Mesendoderm (in vitro differentiated cells): ENCODE measurements at regions not wholly inside any gene's neighbourhood (a gene's known extent, or its start where the extent isn't known, plus 50 kb on each side); places are given as distances from the start of the nearest gene placed in this dataset.

Experiments
- DNase-seq: peaks from one replicate; pipeline ENCODE4 v3.0.0; 2013
- H2AK5ac ChIP-seq: 2 replicates; pipeline ENCODE4 v1.6.1; 2013; ENCODE audit warnings: low read length, inconsistent platforms
- H2BK120ac ChIP-seq: 2 replicates; pipeline ENCODE4 v1.6.1; 2013; ENCODE audit warnings: low read depth, mild to moderate bottlenecking, low read length, moderate library complexity, mixed read lengths
- H2BK15ac ChIP-seq: replicated peaks from 2 replicates; pipeline ENCODE4 v1.6.1; 2013; ENCODE audit warnings: low read depth, mild to moderate bottlenecking, moderate library complexity
- H2BK5ac ChIP-seq: 2 replicates; pipeline ENCODE4 v1.6.1; 2013; ENCODE audit warnings: low read length, inconsistent platforms
- H3K18ac ChIP-seq: 2 replicates; pipeline ENCODE4 v1.6.1; 2013; ENCODE audit warnings: mild to moderate bottlenecking, low read length, mixed read lengths
- H3K23ac ChIP-seq: one replicate; pipeline ENCODE4 v1.6.1; 2013; ENCODE audit warnings: low read length
- H3K27ac ChIP-seq: 2 replicates; pipeline ENCODE4 v1.5.1; 2013; ENCODE audit warnings: low read depth, mild to moderate bottlenecking, inconsistent platforms, low read length, moderate library complexity
- H3K27me3 ChIP-seq: 2 replicates; pipeline ENCODE4 v1.6.1; 2013; ENCODE audit warnings: low read length, control low read depth, mild to moderate bottlenecking, inconsistent platforms; ENCODE audit not compliant: insufficient read depth, poor library complexity
- H3K36me3 ChIP-seq: 2 replicates; pipeline ENCODE4 v1.6.1; 2013; ENCODE audit warnings: low read length, inconsistent platforms; ENCODE audit not compliant: control insufficient read depth, insufficient read depth
- H3K4ac ChIP-seq: one replicate; pipeline ENCODE4 v1.6.1; 2013; ENCODE audit warnings: low read depth, mild to moderate bottlenecking, low read length, moderate library complexity
- H3K4me1 ChIP-seq: 2 replicates; pipeline ENCODE4 v1.6.1; 2013; ENCODE audit warnings: low read depth, low read length, inconsistent platforms; ENCODE audit not compliant: control insufficient read depth
- H3K4me2 ChIP-seq: 2 replicates; pipeline ENCODE4 v1.6.1; 2013; ENCODE audit warnings: low read length
- H3K4me3 ChIP-seq: 2 replicates; pipeline ENCODE4 v1.5.1; 2013; ENCODE audit warnings: mild to moderate bottlenecking, low read length
- H3K56ac ChIP-seq: one replicate; pipeline ENCODE4 v1.6.1; 2013; ENCODE audit warnings: low read length
- H3K79me1 ChIP-seq: 2 replicates; pipeline ENCODE4 v1.6.1; 2013; ENCODE audit warnings: low read length, inconsistent platforms
- H3K79me2 ChIP-seq: 2 replicates; pipeline ENCODE4 v1.6.1; 2013; ENCODE audit warnings: mild to moderate bottlenecking, low read length; ENCODE audit not compliant: control insufficient read depth, insufficient read depth
- H3K9ac ChIP-seq: 2 replicates; pipeline ENCODE4 v1.6.1; 2013; ENCODE audit warnings: low read length, inconsistent platforms
- H4K5ac ChIP-seq: one replicate; pipeline ENCODE4 v1.6.1; 2013; ENCODE audit warnings: low read length
- H4K8ac ChIP-seq: one replicate; pipeline ENCODE4 v1.6.1; 2013; ENCODE audit warnings: low read depth, mild to moderate bottlenecking, control low read depth, low read length, moderate library complexity
- WGBS: extraction: QIAGEN DNeasy Blood & Tissue Kit; methylation state at CpG from one replicate; pipeline ENCODE4 v1.1.7; 2013; ENCODE audit warnings: low lambda C conversion rate, missing lambda C conversion rate; ENCODE audit not compliant: insufficient coverage; ENCODE audit errors: extremely low coverage; 5-methylcytosine and 5-hydroxymethylcytosine counted together

DNA sequence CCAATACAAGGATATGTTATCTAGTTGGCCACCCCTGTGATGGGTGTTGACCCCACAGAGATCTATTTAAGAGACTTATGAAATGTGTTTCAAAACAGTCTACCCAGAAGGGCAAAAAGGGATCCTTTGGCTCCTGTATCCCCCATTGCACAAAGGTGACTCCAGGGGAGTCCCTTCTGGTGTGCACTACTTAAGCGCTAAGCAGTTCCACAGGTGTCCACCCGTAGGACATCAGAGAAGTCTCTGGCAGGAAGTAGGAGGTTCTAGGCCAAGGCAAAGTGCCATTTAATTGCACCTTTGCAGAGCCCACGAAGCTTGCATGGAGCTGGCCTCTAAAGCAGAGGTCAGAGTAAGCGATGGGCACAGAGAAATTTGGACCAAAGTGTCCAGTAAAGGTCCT lies 147.7 kb downstream of the MRPL14 start:
- no peak overlapping the region for H3K4me2 ChIP-seq
- H3K4me3 ChIP-seq: no peak overlapping the region
- no peak overlapping the region for H3K27ac ChIP-seq
- H4K5ac ChIP-seq: no peak overlapping the region
- H3K79me2 ChIP-seq: no peaks in the 10 kb centered on the region
- no peak overlapping the region for H3K18ac ChIP-seq
- H3K9ac ChIP-seq: no peak overlapping the region
- H3K56ac ChIP-seq: no peak overlapping the region
- no peaks in the 10 kb centered on the region for H3K4me1 ChIP-seq
- no CpG with 5 or more reads among the region's 4 CpGs for WGBS
- H2BK120ac ChIP-seq: no peak overlapping the region
- H4K8ac ChIP-seq: no peak overlapping the region
- no peak overlapping the region for H2BK15ac ChIP-seq
- no peak overlapping the region for H2BK5ac ChIP-seq
- H3K23ac ChIP-seq: no peak overlapping the region
- no peak overlapping the region for H2AK5ac ChIP-seq
- no peaks in the 10 kb centered on the region for H3K27me3 ChIP-seq
- H3K36me3 ChIP-seq: no peaks in the 10 kb centered on the region
- no peak for DNase-seq
- H3K4ac ChIP-seq: no peak overlapping the region
- no peaks in the 10 kb centered on the region for H3K79me1 ChIP-seq

- no CpG with 5 or more reads among the region's 13 CpGs for WGBS
- H3K27ac ChIP-seq: no peak overlapping the region
- no peaks in the 10 kb centered on the region for H3K36me3 ChIP-seq
- no peak overlapping the region for H3K9ac ChIP-seq
- H3K4me3 ChIP-seq: no peak overlapping the region
- no peak overlapping the region for H2BK15ac ChIP-seq
- H4K5ac ChIP-seq: no peak overlapping the region
- H3K56ac ChIP-seq: no peak overlapping the region
- H2AK5ac ChIP-seq: no peak overlapping the region
- DNase-seq: no peak
- H3K4ac ChIP-seq: no peak overlapping the region
- H3K79me2 ChIP-seq: no peaks in the 10 kb centered on the region
- no peak overlapping the region for H3K23ac ChIP-seq
- no peak overlapping the region for H4K8ac ChIP-seq
- H3K4me1 ChIP-seq: no peaks in the 10 kb centered on the region
- no peaks in the 10 kb centered on the region for H3K79me1 ChIP-seq
- H3K27me3 ChIP-seq: no peaks in the 10 kb centered on the region
- no peak overlapping the region for H3K4me2 ChIP-seq
- no peak overlapping the region for H2BK5ac ChIP-seq
- H2BK120ac ChIP-seq: no peak overlapping the region
- no peak overlapping the region for H3K18ac ChIP-seq
Measured at GRCh38 chr6:43978473-43979346, 148.5 kb downstream of the MRPL14 start.

DNA sequence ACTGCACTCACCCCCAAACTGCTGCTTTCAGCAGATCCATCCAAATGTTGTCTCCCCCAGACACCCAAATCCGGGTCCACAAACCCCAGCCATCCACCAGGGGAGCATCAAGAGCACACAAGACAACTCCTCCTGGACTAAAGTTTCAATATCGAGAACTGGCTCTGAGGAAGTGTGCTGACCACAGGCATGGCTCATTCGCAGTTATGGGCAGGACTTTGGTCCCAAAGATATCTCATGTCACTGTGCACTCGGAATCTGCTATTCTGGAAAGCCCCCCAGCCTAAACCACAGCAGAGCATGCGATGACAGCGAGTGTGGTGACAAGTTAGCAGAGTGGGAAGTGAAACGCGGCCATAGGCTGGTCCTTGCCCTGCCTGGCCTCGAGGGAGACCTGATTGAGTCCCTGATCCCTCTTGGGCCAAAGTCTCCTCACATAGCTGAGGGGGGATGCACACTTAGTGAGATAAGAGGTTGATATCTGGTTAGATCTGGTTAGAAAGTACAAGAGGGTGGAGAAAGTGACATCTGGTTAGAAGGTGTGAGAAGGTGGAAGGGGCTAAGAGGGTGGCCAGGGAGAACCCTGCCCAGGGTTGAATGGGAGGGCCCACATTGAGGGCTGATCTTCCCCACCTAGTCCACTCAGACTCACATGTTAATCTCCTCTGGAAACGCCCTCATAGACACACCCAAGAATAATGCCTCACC lies 149.7 kb downstream of the MRPL14 start:
- H3K27me3 ChIP-seq: no peaks in the 10 kb centered on the region
- H3K4me3 ChIP-seq: no peak overlapping the region
- no peaks in the 10 kb centered on the region for H3K36me3 ChIP-seq
- no peaks in the 10 kb centered on the region for H3K4me1 ChIP-seq
- no peak overlapping the region for H2BK5ac ChIP-seq
- no peak overlapping the region for H4K8ac ChIP-seq
- no peaks in the 10 kb centered on the region for H3K79me1 ChIP-seq
- DNase-seq: no peak
- no peak overlapping the region for H3K9ac ChIP-seq
- H4K5ac ChIP-seq: no peak overlapping the region
- no peak overlapping the region for H2BK120ac ChIP-seq
- H3K4ac ChIP-seq: no peak overlapping the region
- H3K4me2 ChIP-seq: no peak overlapping the region
- H3K23ac ChIP-seq: no peak overlapping the region
- WGBS: no CpG with 5 or more reads among the region's 10 CpGs
- no peaks in the 10 kb centered on the region for H3K79me2 ChIP-seq
- no peak overlapping the region for H2AK5ac ChIP-seq
- H3K18ac ChIP-seq: no peak overlapping the region
- H2BK15ac ChIP-seq: no peak overlapping the region
- no peak overlapping the region for H3K56ac ChIP-seq
- no peak overlapping the region for H3K27ac ChIP-seq

GRCh38 chr6:43976706-43977403 lies 150.4 kb downstream of the MRPL14 start:
- Histone ChIP-seq H3K79me1 (no peaks in the 10 kb centered on the region), H3K36me3 (no peaks in the 10 kb centered on the region), H3K4ac (no peak overlapping the region), H2BK5ac (no peak overlapping the region), H3K56ac (no peak overlapping the region), H4K5ac (no peak overlapping the region), H3K4me1 (no peaks in the 10 kb centered on the region), H2BK120ac (no peak overlapping the region), H4K8ac (no peak overlapping the region), H3K27me3 (no peaks in the 10 kb centered on the region), H2AK5ac (no peak overlapping the region), H3K18ac (no peak overlapping the region), H2BK15ac (no peak overlapping the region), H3K4me3 (no peak overlapping the region), H3K27ac (no peak overlapping the region), H3K4me2 (no peak overlapping the region), H3K23ac (no peak overlapping the region), H3K79me2 (no peaks in the 10 kb centered on the region), H3K9ac (no peak overlapping the region)
- 100% methylated on average over 1 of the region's 5 CpGs for WGBS
- DNase-seq: no peak

GRCh38 chr6:43974643-43975230 lies 152.5 kb downstream of the MRPL14 start:
- H3K9ac ChIP-seq: no peak overlapping the region
- H4K5ac ChIP-seq: no peak overlapping the region
- no peak overlapping the region for H3K23ac ChIP-seq
- peaks cover 4% of the 10 kb centered on the region for H3K4me1 ChIP-seq
- no peak overlapping the region for H3K4me2 ChIP-seq
- no peak overlapping the region for H2BK120ac ChIP-seq
- no peak overlapping the region for H3K4me3 ChIP-seq
- no peak overlapping the region for H3K4ac ChIP-seq
- H3K27me3 ChIP-seq: no peaks in the 10 kb centered on the region
- no peak overlapping the region for H2AK5ac ChIP-seq
- no peak overlapping the region for H2BK15ac ChIP-seq
- no peaks in the 10 kb centered on the region for H3K79me1 ChIP-seq
- H4K8ac ChIP-seq: no peak overlapping the region
- H3K27ac ChIP-seq: no peak overlapping the region
- no peak overlapping the region for H2BK5ac ChIP-seq
- H3K18ac ChIP-seq: no peak overlapping the region
- H3K79me2 ChIP-seq: no peaks in the 10 kb centered on the region
- WGBS: no CpG with 5 or more reads among the region's 3 CpGs
- H3K36me3 ChIP-seq: no peaks in the 10 kb centered on the region
- no peak overlapping the region for H3K56ac ChIP-seq
- DNase-seq: no peak
